T1000 (cell line): ENCODE measurements at regions not wholly inside any gene's neighbourhood (a gene's known extent, or its start where the extent isn't known, plus 50 kb on each side); places are given as distances from the start of the nearest gene placed in this dataset.
A peak's percentile ranks its signal among the peaks of the same experiment; 100 is the strongest.

Experiments
- DNase-seq: peaks from one replicate; lab custom pipeline; 2025; ENCODE audit warnings: mixed read lengths; lab: John Stamatoyannopoulos, UW

DNA sequence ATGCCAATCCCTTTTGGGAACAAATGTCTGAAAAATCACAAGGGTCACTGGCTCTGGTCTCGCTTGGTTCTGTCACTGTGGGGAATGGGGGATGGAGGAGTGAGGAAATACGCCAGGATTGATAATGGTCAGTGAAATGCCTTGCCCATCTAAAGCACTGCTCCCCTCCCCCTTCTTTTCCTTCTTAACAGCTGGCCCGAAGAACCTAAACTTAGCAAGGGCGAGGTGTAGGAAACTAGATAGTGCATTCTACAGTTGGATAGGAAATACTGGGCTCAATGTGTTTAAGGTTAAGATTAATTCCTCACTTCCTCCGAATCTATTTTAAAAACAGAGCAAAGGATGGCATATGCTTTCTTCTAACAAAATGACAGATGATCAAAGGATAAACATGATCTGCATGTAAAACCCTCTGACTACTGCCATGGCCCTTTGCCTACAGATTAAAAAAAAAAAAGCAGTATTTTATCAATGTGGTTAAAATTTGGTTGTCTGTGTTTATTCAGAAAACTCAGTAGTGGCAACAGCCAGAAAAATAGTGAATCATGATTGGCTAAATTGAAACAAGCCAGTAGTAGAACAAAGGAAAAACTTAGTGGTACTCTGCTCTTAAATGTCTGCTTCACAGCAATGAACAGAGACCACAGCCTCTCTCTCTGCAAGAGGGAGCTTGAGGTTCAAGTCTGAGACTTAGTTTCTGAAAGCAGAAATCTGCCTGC, 86.1 kb upstream of the VAV3 start:
- no peak for DNase-seq

DNA sequence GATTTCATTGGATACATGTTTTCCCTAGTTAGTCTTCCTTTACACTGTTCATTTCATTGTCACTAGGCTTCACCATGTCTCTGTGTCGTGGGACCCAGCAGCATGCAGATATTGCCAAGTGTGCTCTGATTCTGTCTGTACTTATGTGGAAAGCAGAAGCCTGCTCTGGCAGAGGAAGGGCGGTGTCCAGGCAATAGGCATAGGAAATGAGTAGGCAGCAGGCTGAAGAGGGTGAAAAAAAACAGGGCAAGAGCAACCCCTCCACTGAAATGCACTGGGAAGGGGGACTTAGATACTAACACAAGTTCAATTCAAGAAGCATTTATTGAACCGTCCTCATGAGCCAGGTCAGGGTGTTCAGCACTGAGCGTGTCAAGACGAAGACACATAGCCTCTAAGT, 85.2 kb upstream of the VAV3 start:
- no peak for DNase-seq

DNA sequence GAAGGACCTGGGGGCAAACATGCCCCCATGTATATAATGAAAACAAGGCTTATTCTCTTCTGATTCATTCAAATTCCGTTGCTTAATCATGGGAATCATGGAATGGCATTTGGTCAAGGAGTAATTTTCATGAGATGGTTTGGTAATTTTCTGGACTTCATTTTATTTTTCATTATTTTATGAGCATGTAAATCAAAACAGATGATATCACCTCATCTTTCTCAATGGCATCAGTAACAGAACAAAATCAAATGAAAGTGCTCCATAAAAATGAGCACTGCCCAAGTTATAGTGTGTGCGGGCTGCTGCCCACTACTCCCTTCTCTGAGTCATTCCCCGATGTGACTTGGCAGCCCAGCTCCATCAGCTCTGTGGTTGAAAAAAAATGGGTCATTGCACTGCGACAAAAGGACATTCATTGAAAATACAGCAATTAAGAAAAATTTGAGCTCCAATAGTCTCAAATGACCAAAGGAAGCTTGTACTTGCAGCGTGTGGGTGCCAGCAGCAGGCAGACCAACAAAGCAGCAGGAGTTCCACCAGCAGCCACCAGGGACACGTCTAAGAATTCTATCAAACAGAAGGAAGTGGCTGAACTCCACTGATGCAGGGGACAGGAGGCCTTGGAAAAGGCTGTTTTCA, 84.3 kb upstream of the VAV3 start:
- peak; percentile 50 for DNase-seq

DNA sequence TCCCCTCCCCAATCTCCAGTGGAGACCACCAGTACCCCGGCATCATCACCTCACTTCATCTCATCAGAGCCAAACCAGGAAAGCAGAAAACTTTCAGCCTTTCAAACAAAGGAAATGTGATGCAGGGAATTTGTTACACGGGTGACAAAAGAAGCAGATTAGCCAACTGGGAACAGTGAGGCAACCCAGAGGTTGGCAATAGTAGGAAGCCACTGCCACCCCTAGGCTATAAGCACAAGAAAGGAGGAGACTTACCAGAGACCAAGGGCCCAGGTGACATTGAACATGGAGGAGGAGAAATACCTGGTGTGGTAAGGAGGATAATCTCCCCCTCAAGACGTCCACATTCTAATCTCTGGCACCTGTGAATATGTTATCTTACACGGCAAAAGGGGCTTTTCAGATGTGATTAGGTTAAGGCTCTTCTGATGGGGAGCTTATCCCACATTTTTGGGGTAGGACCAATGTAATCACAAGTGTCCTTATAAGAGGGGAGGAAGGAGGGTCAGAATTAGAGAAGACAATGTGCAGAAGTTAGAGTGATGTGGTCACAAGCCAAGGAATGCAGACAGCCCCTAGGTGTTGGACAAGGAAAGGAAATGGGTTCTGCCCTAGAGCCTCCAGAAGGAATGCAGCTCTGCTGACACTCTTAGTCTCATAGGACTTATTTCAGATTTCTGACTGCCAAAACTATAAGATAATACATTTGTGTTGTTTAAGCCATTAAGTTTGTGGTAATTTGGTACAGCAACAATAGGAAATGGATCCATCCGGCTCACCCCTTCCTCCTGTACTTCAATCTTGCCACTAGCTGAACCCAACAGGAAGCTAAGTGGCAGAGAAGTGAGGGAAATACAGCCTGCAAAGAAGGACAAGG, 83.6 kb upstream of the VAV3 start:
- no peak for DNase-seq

DNA sequence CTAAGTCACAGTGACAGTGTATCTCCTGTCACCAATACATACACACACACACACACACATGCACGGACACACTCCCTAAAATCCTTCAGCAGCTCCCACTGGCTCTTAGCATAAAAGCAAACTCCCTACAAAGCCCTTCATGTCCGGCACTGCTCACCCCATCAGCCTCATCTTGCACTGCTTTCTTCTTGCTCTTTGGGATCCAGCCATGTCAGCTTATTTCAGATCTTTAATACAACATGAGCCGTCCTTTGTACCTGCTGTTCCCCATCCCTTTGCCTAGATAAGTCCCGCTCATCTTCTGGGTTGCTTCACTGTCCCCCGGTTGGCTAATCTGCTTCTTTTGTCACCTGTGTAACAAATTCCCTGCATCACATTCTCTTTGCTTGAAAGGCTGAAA, 82.1 kb upstream of the VAV3 start:
- no peak for DNase-seq

DNA sequence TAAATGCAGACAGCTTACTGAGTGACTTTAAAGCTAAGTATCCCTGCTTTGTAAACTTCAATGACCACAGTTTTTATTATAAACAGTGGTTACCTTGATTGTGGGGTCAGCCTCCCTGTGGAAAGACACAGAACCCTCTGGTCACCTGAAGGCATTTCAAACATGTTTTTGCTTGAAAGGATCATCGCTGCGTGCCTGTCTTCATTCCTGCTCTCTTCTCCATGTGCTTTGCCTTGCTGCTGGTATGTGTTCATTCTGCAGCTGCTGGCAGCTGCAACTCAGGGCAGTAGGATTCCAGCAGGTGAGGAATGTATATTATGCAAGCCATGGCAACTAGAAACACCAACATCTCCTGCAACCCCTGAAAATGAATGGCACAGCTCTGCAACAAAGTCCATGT, 81.0 kb upstream of the VAV3 start:
- no peak for DNase-seq

DNA sequence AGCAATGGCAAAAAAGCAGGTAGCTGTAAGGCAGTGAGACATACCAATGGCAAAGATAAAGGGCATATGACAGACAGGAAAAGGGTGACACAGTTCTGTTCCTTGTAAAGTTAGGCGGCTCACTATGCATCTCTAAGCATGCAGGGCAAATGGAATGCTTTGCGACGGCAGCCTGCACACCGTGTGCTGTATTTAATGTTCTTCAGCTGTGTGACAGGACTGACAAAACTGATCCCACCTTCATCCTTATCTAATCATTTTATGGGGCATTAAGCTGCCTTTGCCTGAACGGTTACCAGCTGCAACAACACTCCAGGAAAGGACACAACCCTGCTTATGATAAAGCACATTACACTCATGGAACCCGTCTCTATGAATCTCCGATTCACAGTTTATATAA, 80.5 kb upstream of the VAV3 start:
- no peak for DNase-seq

DNA sequence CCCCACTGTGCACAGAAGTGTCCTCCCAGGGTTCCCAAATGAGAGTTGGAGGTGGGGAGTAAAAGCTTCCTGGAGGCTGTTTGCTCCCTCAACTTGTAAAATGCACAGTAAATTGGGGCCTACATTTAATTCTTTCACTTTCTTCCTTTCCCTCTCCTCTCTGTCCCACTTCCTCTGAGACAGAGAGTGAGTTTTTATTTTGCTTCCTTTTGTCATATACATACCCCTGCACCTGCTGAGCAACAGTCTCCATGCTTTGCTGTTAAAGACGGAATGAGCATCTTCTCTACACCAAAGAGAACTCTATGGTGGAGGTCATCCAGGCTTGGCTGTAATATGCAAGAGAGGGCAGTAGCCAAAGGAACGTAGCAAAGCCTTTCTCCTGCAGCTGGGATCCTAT, 79.3 kb upstream of the VAV3 start:
- DNase-seq = no peak

DNA sequence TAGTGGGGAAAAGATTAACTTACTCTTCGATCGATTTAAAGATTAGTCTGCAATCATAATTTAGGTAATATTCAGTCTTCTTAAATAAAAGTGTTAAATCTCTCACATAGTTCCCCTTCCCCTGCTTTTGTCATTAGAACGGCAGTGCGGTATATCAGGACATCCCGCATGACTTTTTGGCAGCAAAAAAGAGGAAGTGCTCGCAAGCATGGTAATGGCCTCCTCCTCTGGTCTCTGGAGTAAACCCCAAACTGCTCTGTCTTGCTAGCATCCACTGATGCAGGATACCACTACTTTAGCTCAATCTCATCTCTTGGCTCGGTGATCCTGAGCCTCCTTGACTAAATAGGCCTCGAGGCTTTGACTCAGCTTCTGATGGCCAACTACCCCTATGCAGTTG, 78.7 kb upstream of the VAV3 start:
- DNase-seq = no peak

DNA sequence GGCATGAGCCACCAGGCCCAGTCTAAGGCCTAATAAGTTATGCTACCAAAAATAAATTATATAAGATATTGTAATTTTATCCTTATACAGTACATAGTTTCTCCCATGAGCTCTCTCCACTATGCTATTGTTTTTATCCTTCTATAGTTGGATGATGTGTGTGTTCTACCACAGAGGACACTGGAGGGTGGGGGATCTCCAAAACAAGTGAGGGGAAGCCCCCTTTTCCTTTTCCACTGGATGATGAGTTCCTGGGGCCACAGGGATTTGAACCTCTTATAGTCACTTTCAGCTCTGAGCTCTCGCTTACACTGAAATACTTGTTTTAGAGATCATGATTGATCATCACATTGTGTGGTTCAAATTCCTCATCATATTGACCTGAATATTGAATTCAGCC, 77.6 kb upstream of the VAV3 start:
- DNase-seq = no peak

DNA sequence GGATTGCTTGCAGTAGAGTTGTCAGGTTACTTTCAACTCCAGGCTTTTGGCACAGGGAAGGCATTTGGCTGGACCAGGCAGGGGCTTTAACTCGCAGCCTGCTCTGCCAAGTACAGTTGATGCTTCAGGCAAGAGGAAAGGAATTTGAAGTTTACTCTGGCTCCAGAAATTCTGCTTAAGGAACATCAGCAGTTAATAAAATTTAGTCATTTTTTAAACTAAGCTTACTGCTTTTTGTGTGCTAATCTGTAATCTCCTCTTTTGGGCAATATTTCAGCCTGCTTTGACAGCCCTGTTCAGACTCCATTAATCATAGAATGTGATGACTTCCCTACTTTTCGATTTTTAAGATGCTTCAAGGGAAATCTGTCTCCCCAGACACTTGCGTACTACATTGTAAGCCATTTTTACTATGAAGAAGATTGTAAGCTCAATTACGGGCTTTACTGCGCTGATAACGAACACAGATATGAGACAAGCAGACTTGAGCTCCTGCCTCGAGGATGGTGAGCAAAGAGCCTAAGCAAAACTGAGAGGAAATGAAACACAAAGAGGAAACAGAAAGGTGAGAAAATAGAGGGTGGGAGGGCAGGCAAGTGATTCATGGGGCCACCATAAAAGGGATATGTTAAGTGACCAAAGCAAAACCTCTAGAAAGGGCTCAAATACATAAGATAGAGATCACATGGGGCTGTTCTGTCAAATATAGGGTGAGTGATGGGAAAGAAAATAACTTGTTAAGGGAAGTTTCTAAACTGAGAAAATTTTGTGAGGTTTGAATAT, 76.6 kb upstream of the VAV3 start:
- DNase-seq = no peak

DNA sequence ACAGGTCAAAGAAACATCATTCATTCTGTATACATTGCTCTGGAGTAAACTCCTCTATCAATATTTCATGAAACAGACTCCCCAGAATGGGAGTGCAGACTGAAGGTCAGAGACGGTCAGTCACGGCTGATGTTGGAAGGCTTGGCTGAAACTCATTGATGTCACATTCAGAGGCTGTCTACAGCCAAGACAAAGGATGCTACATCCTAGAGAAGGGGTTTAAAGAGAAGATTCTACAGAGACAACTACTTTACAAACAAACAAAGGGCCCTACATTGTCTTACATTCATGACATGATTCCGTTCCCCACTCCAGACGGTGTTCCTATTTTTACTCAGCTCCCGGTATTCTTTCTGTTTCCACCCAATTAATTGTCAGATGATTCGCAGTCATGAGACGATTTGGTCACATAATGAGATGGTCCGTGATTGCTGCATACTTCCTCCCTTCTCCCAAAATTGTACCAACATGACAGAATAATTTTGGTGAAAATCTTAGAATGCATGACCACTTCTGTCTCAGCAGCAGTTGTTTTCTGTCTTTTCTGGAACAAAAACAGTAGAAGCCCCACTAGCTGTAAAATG, 73.8 kb upstream of the VAV3 start:
- no peak for DNase-seq

DNA sequence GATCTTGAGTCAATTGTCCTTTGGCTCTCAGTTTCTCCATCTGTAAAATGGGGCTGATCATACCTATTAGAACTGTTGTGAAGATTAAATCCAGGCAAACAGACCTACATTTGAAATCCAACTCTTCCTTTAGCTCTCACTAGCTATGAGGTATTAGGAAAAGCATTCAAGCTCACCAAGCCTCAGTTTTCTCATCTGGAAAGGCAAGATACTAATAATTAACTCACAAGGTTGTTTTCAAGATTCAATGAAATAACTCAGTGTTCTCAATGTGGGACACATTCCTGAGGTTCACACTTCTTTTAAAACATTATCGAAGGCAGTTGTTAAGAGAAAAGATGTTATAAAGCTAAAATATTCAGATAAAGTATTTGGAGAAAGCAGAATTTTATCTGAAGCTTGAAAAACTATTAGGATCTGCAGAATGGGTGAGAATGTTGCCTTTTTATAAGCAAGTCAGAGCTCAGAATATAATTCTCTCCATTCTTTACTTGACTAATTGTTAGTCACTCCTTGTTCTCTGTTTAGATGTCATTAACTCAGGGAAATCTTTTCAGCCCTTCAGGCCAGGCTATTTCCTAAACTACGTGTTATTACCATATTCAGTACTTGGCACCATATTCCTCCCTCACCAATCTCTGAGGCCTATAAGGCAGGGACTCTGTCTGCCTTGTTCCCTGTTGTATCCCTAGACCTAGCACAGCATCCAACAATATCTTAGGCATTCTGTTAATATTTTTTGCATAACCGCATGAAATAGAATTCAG, 72.0 kb upstream of the VAV3 start:
- DNase-seq = no peak

DNA sequence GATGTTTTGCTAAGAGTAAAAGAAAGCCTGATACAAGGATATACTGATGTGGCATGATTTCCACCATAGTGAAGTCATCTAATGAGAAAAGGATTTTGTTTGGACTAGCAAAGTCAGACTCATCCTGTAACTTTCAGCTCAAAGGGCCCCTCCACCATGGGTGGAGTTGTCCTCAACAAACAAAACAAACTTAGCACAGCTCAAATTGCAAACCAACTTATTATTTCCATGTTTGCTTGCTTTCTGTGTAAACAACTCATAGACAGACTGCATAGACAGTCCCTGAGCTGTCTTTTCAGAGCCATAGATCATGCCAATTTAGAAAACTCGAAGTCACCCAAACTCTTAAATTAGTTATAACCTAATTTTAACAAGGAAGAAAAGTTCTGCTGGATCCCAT, 69.4 kb upstream of the VAV3 start:
- DNase-seq = no peak

DNA sequence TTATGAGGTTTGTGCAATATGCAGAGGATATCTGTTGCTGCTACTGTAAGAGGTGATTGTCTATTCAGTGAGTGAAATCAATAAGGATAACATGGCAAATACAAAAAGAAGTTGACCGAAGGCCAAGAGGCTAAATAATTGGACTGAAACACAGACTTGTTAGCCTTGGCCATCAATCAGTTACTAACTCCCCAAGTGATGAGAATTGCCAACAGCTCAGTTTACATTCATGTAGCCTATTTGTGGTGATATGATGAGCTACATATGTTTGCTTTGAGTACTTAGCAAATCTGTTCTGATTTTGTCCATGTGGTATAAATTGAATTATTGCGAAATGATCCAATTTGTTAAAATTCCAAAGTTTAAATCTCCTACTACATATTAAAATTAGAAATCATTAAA, 68.6 kb upstream of the VAV3 start:
- DNase-seq = no peak

DNA sequence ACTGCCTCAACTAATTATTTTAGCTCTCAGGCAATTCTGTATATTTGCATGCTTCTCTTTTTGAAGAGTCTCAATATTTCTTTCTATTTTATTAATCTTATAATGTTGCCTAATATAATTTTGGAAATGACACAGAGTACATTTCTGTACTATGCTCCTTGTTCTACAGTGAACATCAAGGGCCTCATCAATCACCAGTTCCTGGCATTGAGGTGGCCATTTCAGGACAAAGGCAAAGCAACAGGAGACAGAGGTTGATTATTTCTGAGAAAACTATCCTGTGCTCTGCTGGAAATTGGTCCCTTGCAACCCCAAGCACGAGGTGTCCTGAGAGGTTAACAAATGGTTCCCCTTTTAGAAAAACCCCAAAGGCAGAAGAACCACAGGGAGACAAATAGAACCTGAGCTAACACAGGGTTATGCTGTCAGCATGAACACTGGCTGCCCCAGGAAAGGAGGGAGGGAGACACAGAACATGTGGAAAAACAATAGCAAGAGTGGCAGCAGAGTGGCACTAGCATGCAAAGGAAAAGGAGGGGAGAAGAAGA, 63.9 kb upstream of the VAV3 start:
- DNase-seq = no peak

DNA sequence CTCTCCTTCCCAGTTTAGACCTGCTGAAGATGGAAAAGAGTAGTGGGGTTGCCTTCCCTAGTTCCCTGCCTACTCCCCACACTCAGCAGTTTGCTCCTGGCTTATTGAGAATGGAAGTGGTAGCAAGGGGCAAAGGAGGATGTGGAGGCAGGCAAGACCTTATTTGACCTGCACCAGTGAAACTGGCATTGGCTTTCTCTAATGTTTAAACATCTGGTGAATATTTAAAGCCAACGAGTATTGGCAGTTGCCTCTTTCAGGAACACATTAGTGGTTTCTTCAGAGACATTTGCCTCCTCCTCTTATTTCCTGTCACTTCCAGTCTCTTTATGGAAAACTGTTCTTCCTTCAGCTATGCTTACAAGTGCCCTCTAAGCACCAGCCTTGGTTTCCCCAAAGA, 62.4 kb upstream of the VAV3 start:
- DNase-seq = no peak

DNA sequence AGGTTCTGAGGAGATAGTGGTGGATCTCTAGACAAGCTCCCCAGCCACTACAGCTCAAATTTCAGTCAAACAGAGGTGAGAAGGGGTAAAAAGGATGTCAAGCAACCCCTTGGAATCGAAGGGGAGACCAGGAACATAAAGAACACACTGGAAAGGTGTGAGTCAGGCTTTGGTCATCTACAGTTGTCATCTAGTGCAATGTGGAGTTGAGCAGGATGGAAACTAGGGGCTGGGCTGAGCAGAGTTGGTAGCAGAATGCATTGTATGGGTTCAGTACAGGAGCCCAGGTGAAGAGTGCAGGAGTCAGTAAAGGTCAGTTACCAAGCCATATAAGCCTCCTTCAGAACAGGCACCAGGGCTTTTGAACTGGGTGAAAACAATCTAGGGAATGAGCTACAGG, 52.7 kb upstream of the VAV3 start:
- no peak for DNase-seq

DNA sequence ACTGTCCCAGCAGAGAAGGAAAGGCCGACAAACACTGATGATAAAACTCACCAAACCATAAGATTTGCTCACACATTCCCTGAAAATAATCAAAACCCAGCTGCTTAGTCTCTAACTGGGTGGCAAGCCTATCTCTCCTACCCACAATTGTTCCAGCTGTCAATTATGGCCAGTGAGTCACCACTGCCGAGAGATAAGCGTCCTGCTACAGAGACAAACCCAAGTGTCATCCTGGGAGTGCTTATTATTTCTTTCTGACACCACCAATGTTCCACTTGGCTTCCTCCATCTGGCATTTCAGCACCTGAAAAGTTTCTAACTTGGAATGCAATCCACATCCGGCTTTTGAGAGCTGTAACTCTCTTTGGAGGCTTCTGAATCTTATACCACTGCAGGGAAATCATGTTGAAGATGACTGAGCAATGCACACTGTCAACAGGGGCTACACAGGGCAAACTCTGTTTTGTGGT, 51.5 kb upstream of the VAV3 start:
- no peak for DNase-seq
